H7 (cell line): ENCODE measurements at regions not wholly inside any gene's neighbourhood (a gene's known extent, or its start where the extent isn't known, plus 50 kb on each side); places are given as distances from the start of the nearest gene placed in this dataset.

Experiments
- DNase-seq: peaks from one replicate; pipeline ENCODE4 v3.0.0; 2012
- H3K27me3 ChIP-seq: 2 replicates; pipeline ENCODE4 v1.6.0; 2011; ENCODE audit warnings: mild to moderate bottlenecking, low read length; ENCODE audit not compliant: control insufficient read depth, insufficient read depth
- H3K36me3 ChIP-seq: replicated peaks from 2 replicates; pipeline ENCODE4 v1.5.1; 2011; ENCODE audit warnings: low read length; ENCODE audit not compliant: control insufficient read depth, insufficient read depth
- H3K4me3 ChIP-seq: 2 replicates; pipeline ENCODE4 v1.5.1; 2011; ENCODE audit warnings: low read depth, mild to moderate bottlenecking, control low read depth, low read length, moderate library complexity; ENCODE audit not compliant: insufficient read depth

DNA sequence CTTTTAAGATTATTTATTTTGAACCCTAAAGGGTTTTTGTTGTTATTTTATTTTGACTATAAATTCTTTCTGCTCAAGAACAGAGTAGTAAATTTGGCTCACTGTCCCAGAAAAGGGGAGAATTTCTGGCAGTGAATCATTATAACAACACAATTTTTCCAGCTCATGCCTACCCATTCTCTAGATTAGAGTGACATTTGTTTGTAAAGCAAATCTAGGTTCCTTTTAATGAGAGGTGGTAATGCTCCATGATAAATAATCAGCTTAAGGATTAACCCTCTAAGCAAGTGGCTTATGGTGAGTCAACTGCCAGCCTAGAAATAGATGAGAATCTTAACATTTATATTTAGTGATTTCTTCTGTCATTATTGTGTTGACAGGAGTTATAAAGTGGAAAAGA lies 409.2 kb downstream of the NFIB start:
- Histone ChIP-seq H3K27me3 (no peaks in the 10 kb centered on the region), H3K36me3 (no peaks in the 10 kb centered on the region), H3K4me3 (no peak overlapping the region)
- no peak for DNase-seq

DNA sequence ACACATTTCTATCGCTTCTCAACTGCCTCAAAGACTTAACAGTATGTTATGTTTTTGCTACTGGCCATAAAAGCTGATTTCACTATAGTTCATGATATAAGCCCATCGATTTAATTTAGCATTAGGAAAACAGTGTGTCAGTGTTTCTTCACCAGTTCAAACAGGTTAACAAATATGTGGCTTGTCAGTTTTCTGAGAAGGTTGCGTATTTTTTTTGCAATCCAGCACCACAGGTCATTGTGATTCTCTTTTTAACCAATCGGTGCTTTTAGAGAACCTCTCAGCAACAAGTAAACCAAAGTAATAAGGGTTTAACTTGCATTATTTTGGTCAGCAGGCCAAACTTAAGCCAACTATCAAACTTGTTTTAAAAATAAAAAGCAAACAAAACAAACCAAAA lies 409.6 kb downstream of the NFIB start:
- Histone ChIP-seq H3K36me3 (no peaks in the 10 kb centered on the region), H3K27me3 (no peaks in the 10 kb centered on the region), H3K4me3 (no peak overlapping the region)
- DNase-seq: no peak

DNA sequence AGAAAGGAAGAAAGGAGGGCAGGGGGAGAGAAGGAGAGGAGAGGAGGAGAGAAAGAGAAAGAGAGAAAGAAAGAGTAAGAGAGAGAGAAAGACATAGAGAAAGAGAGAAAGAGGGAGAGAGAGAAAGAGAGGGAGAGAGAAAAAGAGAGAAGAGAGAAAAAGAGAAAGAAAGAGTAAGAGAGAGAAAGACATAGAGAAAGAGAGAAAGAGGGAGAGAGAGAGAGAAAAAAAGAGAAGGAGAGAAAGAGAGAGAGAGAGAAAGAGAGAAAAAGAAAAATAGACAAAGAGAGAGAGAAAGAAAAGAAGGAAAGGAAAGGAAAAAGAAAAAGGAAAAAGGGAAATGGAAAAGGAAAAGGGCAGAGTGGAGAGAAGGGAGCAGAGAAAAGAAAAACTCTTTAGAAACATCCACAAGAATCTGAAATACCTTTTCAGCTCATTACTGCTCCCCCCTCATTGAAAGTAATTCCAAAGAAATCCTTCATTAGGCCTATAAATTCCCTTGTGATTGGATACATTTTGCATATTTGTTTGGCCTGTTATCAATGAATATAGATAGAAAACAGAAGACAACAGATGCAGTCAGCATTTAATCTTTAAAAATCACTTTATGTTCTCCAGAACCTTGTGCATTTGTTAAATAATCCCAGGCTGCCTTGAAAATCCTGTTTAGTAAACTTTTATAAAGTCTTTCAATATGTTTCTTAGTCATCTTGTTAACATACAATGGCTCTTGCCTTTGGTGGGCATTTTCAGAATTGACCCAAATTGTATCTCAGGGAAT lies 411.5 kb downstream of the NFIB start:
- H3K36me3 ChIP-seq: no peaks in the 10 kb centered on the region
- no peak for DNase-seq
- no peaks in the 10 kb centered on the region for H3K27me3 ChIP-seq
- H3K4me3 ChIP-seq: no peak overlapping the region

- no peaks in the 10 kb centered on the region for H3K27me3 ChIP-seq
- no peak overlapping the region for H3K4me3 ChIP-seq
- no peaks in the 10 kb centered on the region for H3K36me3 ChIP-seq
- DNase-seq: no peak
These were observed 412.8 kb downstream of the NFIB start for GRCh38 chr9:13901176-13901575.

DNA sequence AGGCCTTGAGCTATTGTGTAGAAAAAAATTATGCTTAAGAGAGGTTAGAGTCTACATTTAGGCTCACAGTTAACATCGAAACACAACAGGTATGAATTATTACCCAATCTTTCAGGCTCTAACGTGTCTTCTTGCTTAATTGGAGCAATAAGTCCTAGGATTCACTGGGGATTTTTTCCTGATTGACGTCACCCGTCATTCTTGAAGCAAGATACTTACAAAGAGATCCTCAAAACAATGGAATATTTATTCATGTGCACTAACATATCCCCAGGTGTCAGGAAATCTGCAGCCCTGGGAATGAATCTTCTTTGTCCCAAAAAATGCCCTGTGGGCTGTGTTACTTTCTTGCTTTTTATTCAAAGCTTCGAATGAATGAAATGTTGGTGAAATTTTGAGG lies 413.5 kb downstream of the NFIB start:
- no peaks in the 10 kb centered on the region for H3K36me3 ChIP-seq
- no peaks in the 10 kb centered on the region for H3K27me3 ChIP-seq
- no peak overlapping the region for H3K4me3 ChIP-seq
- DNase-seq: no peak

DNA sequence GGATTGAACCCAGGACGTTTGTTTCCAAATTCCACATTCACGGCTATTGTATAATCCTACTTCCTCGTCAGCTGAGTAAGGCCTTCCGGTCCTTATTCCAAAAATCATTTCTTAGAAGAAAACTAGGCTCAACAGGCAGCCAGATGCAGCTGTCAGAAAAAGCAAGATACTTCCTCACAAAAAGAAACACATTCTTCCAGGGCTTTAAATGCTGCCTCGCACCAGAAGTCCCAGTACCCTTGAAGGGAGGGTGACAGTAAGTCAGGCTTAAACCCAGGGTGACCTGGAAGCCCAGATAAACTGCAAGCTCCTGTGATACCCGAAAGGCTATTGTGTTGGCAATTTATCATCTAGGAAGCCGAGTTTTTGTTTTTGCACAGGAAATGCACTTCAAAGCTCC lies 414.0 kb downstream of the NFIB start:
- no peak for DNase-seq
- H3K4me3 ChIP-seq: no peak overlapping the region
- H3K27me3 ChIP-seq: no peaks in the 10 kb centered on the region
- H3K36me3 ChIP-seq: no peaks in the 10 kb centered on the region

DNA sequence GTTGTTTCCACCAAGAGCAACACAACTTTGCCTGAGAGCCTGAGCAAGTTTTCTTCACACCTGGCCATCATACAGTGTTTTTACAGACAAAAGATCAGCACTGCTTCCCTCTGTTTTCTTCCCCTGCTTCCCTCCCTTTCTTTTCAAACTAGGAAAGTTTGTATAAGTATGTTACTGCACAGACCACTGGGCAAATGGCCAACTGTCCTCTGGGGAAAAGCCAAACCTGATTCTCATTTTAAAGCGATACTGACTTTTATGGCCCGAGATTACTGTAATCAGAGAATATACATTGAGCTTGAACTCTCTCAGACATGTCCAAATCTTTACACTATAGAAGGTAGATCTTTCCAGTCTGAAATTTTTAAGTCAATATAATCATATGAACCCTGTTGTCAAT lies 415.0 kb downstream of the NFIB start:
- Histone ChIP-seq H3K36me3 (no peaks in the 10 kb centered on the region), H3K27me3 (no peaks in the 10 kb centered on the region), H3K4me3 (no peak overlapping the region)
- no peak for DNase-seq

DNA sequence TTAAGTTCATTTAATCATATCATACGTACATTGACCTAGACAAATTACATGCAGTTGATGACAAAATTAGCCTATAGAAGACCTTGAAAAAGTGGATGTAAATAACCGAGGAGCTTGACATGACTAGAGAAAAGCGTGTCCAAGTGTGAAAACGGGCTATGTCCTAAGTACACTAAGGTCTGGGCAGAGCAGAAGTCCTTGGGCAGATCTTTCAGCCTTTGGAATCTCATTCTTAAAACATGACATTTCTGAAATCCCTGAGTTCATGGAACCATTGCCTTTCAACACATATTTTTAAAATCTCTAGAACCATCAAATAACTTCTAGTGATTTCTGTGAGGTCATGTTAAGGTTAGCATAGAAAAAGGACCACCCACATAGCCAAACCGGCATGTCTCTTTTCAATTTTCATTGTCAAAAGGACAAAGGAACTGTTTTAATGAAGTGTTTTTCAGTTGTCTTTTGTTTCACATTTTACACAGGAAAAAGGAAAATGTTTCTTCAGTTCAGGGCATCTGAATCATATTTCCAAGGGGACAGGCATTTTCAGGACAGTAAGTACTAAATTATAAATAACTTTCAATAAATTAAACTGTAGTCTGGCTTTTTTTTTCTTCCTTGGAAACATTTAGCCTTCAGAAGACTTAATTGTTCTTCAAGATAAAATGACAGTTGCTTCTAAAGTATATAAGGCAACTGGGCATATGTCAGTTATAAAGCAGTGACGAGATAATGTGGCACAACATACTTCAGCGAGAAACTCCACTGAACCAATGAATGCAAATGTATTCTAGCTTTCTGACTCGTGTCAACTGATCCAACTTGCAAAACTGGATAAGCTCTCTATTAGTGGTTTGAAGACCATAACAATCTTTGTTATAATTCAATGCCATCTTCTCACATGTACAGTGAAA lies 416.8 kb downstream of the NFIB start:
- H3K27me3 ChIP-seq: no peaks in the 10 kb centered on the region
- no peak for DNase-seq
- no peak overlapping the region for H3K4me3 ChIP-seq
- no peaks in the 10 kb centered on the region for H3K36me3 ChIP-seq

DNA sequence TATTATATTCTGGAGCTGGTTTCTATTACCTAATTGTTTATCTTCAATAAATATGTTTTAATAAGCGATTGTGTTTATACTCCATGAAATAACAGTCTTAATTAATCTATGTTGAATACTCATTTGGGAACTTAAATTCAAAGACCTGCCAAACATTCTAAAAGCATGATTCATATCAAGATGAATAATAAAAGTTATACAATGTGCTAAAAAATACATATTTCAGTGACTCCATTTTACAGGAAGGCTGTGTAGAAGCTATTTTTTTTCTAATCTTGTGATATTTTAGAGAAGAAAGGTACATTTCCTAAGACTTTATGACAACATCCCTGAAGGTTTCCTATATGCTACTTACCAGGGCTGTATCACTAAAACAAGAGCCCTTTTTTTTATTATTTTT lies 417.9 kb downstream of the NFIB start:
- no peak for DNase-seq
- no peak overlapping the region for H3K4me3 ChIP-seq
- H3K27me3 ChIP-seq: no peaks in the 10 kb centered on the region
- H3K36me3 ChIP-seq: no peaks in the 10 kb centered on the region

- Histone ChIP-seq H3K27me3 (no peaks in the 10 kb centered on the region), H3K4me3 (no peak overlapping the region), H3K36me3 (no peaks in the 10 kb centered on the region)
- no peak for DNase-seq
These were observed 428.7 kb downstream of the NFIB start for GRCh38 chr9:13885258-13885657.

- no peak for DNase-seq
- H3K4me3 ChIP-seq: no peak overlapping the region
- H3K27me3 ChIP-seq: no peaks in the 10 kb centered on the region
- no peaks in the 10 kb centered on the region for H3K36me3 ChIP-seq
These were observed 434.0 kb downstream of the NFIB start for GRCh38 chr9:13879981-13880380.

DNA sequence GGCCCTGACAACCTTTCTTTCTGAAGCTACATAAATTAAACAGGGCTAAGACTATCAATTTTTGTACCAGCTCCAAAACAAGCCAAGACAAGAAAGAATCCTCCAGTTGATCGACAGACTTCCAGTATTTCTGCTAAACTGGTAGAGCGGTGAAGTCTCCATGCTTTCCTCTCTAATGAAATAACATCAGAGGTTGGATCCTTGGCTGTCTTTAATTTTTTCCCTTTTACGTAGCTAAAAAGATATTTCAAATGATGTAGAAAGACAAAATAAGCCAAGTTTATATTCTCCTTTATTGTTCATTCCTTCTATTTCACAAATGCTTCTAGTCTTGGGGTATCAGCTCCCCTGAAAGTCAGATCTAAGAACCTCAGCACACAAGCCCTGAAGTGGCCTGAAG lies 434.9 kb downstream of the NFIB start:
- Histone ChIP-seq H3K4me3 (no peak overlapping the region), H3K27me3 (no peaks in the 10 kb centered on the region), H3K36me3 (no peaks in the 10 kb centered on the region)
- DNase-seq: no peak

DNA sequence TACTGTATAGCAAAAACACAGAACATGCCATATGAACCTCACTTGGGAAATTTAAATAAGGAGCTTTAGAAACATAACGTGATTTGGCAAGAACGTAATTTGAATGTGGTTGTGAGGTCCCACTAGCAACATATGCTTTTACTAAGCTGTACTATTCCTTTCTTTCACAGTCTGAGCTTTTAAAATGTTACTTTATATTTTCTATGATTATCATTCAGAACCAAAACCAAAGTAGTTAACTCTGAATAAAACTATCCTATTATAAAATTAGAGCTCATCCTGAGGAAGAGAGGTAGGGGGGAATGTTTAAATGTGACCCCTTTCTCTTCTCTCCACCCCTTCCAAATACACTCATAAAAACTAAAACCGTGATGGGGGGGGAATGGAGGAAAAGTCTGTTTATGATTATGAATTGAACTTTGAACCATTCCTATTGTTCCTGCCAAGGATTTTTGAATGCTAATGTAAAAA lies 435.7 kb downstream of the NFIB start:
- no peak for DNase-seq
- Histone ChIP-seq H3K36me3 (no peaks in the 10 kb centered on the region), H3K27me3 (no peaks in the 10 kb centered on the region), H3K4me3 (no peak overlapping the region)

- Histone ChIP-seq H3K27me3 (no peaks in the 10 kb centered on the region), H3K4me3 (no peak overlapping the region), H3K36me3 (no peaks in the 10 kb centered on the region)
- no peak for DNase-seq
These were observed 437.2 kb downstream of the NFIB start for GRCh38 chr9:13876741-13877140.

DNA sequence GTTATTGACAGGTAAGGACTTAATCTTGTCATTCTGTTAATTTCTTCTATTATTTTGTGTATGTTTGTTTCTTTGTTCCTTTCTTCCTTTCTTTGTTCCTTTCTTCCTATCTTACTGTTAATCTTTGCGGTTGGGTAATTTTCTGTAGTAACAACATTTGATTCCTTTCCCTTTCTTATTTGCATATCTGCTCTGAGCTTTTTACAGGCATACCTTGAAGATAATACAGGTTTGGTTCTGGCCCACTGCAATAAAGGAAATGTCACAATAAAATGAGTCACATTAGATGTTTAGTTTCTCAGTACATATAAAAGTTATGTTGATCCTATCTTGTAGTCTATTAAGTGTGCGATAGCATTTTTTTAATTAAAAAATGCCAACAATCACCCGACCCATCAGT lies 440.7 kb downstream of the NFIB start:
- Histone ChIP-seq H3K36me3 (no peaks in the 10 kb centered on the region), H3K27me3 (no peaks in the 10 kb centered on the region), H3K4me3 (no peak overlapping the region)
- no peak for DNase-seq
